HG03280 (cell line): ENCODE measurements at regions not wholly inside any gene's neighbourhood (a gene's known extent, or its start where the extent isn't known, plus 50 kb on each side); places are given as distances from the start of the nearest gene placed in this dataset.
A peak's percentile ranks its signal among the peaks of the same experiment; 100 is the strongest.

Experiments used
- ATAC-seq: cut with Tn5 transposase; IDR thresholded peaks from one replicate; pipeline ENCODE4 v1.9.1; 2021; ENCODE audit warnings: mild to moderate bottlenecking, moderate library complexity; ENCODE audit not compliant: unreplicated experiment

DNA sequence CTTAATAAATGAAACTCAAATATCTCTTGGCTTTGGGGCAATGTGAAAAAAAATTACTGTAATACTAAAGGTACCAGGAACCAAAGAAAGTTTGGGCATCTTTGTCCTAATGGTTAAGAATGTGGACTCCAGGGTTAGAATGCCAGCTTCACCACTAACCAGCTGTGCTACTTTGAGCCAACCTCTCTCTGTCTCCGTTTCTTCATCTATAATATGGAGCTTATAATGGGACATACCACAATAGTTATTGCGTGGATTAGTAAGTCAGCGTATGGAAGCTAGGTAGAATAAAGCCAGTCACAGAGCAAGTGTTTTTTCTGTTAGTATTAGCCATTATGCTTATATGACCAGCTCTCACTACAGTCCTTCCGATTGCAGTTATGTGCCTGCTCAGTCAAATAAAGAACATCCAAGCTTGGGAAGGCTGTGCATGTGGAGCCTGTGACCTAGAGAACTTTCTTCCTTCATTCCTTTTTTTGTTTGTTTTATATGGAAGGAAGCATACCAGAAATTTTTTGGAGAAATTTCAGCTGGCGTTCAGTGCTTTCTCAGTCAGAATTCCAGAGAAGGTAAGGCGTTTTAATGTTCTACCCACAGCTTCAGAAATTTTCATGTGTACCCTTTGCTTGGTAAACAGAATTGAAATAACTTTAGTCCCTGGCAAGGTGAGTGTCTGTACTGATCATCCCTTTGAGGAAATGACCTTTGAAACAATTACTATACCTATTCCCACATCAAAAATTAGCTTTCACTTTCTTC, 114.0 kb upstream of the RND3 start:
- no peak for ATAC-seq

DNA sequence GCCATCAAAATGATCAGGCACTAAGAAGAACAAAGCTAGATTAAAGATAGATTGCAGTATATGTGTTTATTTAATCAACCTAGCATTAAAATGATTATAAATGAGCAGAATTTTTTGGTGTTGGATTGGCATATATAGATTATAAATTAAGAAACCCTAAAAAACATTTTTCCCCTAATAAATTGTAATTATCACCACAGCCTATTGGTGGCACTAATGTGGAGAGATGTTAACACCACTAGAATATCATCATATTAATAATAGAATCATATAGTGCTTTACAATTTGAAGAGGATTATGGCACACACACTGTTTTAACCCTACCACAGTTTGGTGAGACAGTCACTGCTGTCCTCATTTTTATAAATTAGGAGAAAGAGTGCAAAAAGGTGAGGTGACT, 112.4 kb upstream of the RND3 start:
- no peak for ATAC-seq

- no peak for ATAC-seq
These were observed 110.9 kb upstream of the RND3 start for GRCh38 chr2:150598383-150598782.

- no peak for ATAC-seq
These were observed 108.5 kb upstream of the RND3 start for GRCh38 chr2:150595803-150596470.

DNA sequence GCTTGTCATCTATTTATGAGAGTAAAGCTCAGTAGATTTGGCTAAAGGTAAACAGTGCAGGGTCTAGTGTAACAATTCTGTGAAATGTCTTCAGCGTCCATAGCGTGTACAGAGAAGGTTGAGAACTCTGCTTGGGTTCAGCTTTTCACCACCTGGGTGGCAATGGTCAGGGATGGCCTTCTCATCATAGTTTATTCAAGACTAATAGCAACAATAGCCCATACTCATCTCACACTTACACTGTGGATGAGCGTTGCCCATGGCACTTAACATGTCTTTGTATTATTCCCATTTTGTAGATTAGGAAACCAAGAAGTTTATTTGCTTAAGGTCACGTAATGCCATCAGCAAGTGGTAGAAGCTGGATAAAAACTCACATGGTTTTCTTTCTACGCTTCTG, 106.8 kb upstream of the RND3 start:
- no peak for ATAC-seq

- ATAC-seq, result no peak
These were observed 104.2 kb upstream of the RND3 start for GRCh38 chr2:150591496-150592285.

- ATAC-seq, result no peak
These were observed 102.2 kb upstream of the RND3 start for GRCh38 chr2:150589681-150590080.

DNA sequence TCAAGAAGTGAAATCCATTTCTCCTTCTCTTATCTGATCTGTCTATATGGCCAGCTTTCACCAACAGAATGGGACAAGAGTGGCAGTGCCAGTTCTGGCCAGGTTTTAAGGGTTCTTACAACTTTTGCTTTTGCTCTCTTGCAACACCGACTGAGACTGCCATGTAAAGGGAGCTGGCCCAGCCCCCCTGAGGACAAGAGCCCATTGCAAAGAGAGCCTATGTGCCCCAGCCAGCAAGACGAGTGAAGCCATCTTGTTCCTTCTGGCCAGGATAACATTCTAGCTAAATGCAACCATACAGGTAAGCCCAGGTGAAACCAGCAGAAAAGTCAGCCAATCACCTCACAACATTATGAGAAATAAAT, 101.0 kb upstream of the RND3 start:
- no peak for ATAC-seq

DNA sequence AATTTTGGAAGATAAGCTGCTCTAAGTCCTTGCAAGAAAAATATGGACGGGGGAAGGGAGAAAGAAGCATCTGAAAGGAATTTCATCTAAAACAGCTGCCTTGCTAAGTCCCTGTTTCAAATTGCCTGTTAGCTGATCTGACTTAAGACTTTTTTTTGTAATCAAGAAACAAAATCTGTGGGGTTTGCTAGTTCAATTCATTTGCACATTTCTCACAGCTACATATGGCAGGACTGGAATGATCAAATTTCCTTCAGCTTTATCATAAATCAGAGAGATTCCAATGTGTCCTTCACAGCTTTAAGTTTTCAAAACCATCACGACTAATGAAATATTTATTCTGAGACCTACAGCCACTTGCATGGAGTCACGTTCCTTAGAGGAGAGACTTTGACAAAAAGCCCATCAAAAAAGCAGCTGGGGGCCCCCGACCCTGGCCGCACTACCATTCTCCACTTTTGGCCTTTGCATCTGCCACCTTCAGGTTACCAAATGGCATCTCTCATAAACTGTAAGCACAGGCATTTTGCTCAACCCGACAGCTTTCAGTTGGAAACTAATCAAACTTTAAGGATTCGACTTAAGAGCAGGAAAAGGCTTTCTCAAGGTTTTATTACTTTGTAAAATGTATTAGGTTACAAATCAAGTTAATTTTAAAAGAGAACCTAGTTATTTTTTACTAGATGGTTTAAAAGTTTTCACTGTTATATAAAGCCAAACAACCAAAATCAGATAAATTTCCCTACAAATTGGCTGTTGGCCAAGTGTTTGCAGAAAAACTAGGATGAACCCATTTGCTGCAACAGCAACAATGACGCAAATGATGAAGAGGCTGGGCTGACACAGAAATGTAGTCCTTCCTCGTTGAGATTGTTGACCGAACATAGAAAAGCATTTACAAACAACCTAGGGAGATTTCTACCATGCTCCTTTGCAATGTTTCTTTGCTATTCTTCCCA, 100.4 kb upstream of the RND3 start:
- no peak for ATAC-seq

GRCh38 chr2:150586858-150587257, 99.4 kb upstream of the RND3 start:
- no peak for ATAC-seq

DNA sequence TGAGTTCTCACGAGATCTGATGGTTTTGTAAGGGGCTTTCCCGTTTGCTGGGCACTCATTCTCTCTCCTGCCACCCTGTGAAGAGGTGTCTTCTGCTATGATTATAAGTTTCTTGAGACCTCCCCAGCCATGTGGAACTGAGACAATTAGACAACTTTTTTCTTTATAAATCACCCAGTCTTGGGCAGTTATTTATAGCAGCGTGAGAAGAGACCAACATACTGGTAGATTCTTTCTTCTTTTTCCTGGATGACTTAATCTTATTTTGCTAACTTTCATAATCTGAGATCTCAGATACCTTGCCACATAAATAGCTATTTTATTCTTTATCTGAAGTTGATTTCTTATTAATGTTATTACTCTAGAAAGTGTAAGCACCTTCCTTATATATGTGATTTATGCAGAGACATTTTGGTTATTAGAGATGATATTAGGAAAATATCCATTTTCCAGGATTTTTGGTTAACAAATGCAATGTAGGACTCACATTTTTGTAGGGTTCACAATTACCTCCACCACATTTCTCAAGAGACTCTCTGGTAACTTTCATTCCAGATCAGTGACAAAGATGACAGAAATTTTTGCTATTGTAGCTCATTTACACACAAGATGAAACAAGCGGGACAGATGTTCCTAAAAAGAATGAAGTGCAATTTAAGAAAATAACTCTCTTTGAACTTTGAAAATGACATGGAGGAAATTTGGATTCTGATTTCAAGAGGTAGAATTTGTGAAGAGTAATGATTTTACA, 97.9 kb upstream of the RND3 start:
- ATAC-seq, result no peak

GRCh38 chr2:150584081-150584480, 96.6 kb upstream of the RND3 start:
- ATAC-seq, result no peak

DNA sequence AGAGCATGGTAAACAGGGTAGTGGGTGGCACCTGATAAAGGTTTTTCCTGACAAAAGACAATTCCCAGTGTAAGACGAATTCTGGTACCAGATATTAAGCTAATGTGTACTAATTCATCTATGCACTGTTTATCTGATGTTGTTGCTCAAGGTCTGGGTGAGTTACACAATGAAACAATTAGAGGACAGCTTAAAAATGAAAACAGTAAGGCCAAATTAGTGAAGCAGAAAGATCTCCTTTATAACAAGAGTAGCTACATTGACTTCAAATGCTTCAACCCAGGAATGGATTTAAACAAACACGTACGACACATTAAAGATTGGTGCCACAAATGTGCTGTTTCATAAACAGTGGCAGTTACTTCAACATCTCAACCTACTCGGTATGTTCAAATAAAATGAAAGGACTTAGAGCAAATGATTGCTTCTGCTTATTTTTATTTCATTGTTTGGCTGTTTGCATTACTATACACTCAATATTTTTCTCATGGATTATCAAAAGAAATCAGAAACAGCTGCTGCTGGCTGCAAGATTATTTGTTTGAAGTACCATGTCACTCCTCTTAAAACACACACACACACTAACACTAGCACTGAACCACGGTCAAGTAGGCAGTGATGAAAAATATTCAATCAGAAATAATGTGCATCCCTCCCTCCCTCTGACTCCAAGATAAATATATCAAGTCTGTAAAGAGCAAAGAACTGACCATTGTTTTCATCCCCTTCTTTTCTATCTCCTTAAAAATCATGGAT, 94.4 kb upstream of the RND3 start:
- ATAC-seq, result no peak

DNA sequence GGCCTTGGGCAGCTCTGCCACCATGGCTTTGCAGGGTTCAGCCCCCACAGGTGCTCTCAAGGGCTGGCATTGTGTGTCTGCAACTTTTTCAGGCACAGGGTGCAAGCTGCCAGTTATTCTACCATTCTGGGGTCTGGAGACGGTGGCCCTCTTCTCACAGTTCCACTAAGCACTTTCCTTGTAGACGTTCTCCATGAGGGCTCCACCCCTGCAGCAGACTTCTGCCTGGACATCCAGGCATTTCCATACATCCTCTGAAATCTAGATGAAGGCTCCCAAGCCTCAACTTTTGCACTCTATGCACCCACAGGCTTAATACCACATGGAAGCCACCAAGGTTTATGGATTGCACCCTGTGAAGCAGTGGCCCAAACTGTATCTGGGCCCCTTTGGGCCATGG, 91.0 kb upstream of the RND3 start:
- ATAC-seq, result no peak

DNA sequence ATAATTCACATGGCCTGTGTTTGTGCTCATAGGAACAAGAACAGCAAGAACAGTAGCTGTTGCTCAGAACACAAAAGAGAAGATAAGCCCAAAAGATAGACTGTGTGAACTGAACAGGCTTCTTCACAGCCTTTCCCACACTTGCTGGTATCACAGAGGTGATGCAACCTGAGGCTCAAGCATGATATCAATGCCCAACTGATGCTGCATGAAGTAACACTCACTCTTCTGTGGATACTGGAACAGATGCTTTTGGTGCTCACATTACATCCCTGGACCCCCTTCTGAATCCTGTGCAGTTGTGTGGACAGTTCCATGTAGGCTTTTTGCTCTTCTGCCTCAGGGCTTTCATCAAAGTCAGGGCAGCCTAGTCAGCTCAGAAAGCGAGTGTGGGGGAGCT, 88.4 kb upstream of the RND3 start:
- ATAC-seq, result no peak

DNA sequence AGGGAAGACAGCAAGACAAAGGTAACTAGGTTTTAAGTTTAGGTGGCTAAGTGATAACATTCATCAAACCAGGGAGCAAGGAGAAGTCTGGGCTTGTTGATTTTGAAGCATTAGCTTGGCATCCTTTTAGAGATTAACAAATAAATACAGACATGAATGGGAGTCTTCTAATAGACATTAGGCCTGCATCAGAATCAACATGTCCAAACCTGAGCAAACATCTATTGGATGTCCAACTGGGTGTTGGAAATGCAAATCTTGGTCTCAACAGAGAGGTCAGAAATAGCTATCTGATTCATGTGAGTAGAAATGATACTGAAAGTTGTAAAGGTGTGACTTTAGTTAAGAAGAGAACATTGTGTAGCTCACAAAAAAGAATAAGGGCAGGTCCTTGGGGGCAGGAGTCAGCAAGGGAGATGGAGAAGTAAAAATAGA, 85.5 kb upstream of the RND3 start:
- peak; percentile 86 for ATAC-seq

- ATAC-seq, result no peak
These were observed 84.8 kb upstream of the RND3 start for GRCh38 chr2:150572194-150572766.

GRCh38 chr2:150571121-150571520, 83.7 kb upstream of the RND3 start:
- no peak for ATAC-seq

DNA sequence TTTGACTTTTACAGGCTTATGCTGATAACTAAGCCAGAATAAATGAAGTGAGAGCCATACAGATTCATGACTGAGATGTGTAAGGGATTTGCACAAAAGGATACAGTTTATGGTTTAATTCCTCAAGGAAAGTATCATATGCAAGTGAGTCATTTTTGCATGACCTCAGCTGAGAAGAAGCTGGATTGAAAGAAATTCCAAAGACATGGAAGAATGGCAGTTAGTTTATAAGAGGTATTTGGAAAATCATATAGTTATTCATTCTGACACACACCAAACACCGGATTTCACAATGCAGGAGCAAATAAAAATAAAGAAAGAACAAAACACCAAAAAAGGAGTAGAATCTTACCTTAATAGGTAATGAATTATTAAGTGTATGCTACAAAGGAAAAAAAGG, 83.2 kb upstream of the RND3 start:
- no peak for ATAC-seq
